HepG2 (cell line): ENCODE measurements at regions not wholly inside any gene's neighbourhood (a gene's known extent, or its start where the extent isn't known, plus 50 kb on each side); places are given as distances from the start of the nearest gene placed in this dataset.

Experiments used
- ATF2 ChIP-seq: sonication (generic); formaldehyde crosslinking; IDR thresholded peaks from 2 replicates; pipeline ENCODE4 v1.4.0; 2020; ENCODE audit warnings: missing genetic modification reagents
- HMG20A ChIP-seq: IDR thresholded peaks from 2 replicates; pipeline ENCODE4 v1.6.1; 2016; ENCODE audit warnings: borderline replicate concordance
- ISL2 ChIP-seq: sonication (generic); formaldehyde crosslinking; IDR thresholded peaks from 2 replicates; pipeline ENCODE4 v1.5.0; 2020; ENCODE audit warnings: missing genetic modification reagents
- KDM4B ChIP-seq: sonication (generic); formaldehyde crosslinking; IDR thresholded peaks from 2 replicates; pipeline ENCODE4 v1.4.0; 2020; ENCODE audit warnings: missing genetic modification reagents
- MTERF4 ChIP-seq: sonication (generic); formaldehyde crosslinking; IDR thresholded peaks from 2 replicates; pipeline ENCODE4 v1.8.0; 2023; ENCODE audit warnings: mild to moderate bottlenecking, missing genetic modification reagents
- MXD4 ChIP-seq: IDR thresholded peaks from 2 replicates; pipeline ENCODE4 v1.6.1; 2016; ENCODE audit warnings: mild to moderate bottlenecking, missing biosample characterization, missing genetic modification reagents
- NCOA2 ChIP-seq: sonication (generic); formaldehyde crosslinking; IDR thresholded peaks from 2 replicates; pipeline ENCODE4 v1.8.0; 2022; ENCODE audit warnings: inconsistent platforms
- RXRA ChIP-seq: sonication (generic); formaldehyde crosslinking; IDR thresholded peaks from 2 replicates; pipeline ENCODE4 v1.5.1; 2020; ENCODE audit warnings: missing genetic modification reagents
- TSC22D2 ChIP-seq: sonication (generic); formaldehyde crosslinking; IDR thresholded peaks from 2 replicates; pipeline ENCODE4 v1.5.1; 2020; ENCODE audit warnings: missing genetic modification reagents, mild to moderate bottlenecking, borderline replicate concordance
- ZNF33A ChIP-seq: sonication (generic); formaldehyde crosslinking; IDR thresholded peaks from 2 replicates; pipeline ENCODE4 v1.5.1; 2020; ENCODE audit warnings: missing genetic modification reagents, mild to moderate bottlenecking, moderate library complexity, borderline replicate concordance
- ZNF501 ChIP-seq: sonication (generic); formaldehyde crosslinking; IDR thresholded peaks from 2 replicates; pipeline ENCODE4 v1.5.1; 2020; ENCODE audit warnings: mild to moderate bottlenecking, moderate library complexity, missing genetic modification reagents
- ZNF614 ChIP-seq: IDR thresholded peaks from 2 replicates; pipeline ENCODE4 v1.6.1; 2018; ENCODE audit warnings: missing biosample characterization, missing genetic modification reagents, inconsistent platforms, borderline replicate concordance
- TF ChIP-seq, protein P1 (sequence below): IDR thresholded peaks from 2 replicates; pipeline ENCODE4 v1.6.1; 2016; ENCODE audit warnings: missing compliant biosample characterization, missing genetic modification reagents, borderline replicate concordance
- TF ChIP-seq, protein P2 (sequence below): sonication (generic); formaldehyde crosslinking; conservative IDR thresholded peaks from 2 replicates; pipeline ENCODE4 v1.4.0; 2020; ENCODE audit warnings: mild to moderate bottlenecking, missing genetic modification reagents, moderate library complexity
- TF ChIP-seq, protein P3 (sequence below): sonication (generic); formaldehyde crosslinking; IDR thresholded peaks from 2 replicates; pipeline ENCODE4 v1.4.0; 2020; ENCODE audit warnings: missing genetic modification reagents, borderline replicate concordance
- TF ChIP-seq, protein P4 (sequence below): sonication (generic); formaldehyde crosslinking; IDR thresholded peaks from 2 replicates; pipeline ENCODE4 v1.5.1; 2020; ENCODE audit warnings: missing genetic modification reagents, mild to moderate bottlenecking, borderline replicate concordance
- TF ChIP-seq, protein P5 (sequence below), 2 experiments: sonication (generic) in 1 of 2; formaldehyde crosslinking in 1 of 2; IDR thresholded peaks; 2 replicates each; pipeline versions ENCODE4 v1.4.0 to v1.6.1; 2018 to 2020; ENCODE audit warnings: missing genetic modification reagents in 2 of 2, borderline replicate concordance in 1 of 2, low read depth in 1 of 2, mild to moderate bottlenecking in 1 of 2, missing biosample characterization in 1 of 2

- no peak for TF ChIP-seq MTERF4 (CRISPR knock-in tag)
- TF ChIP-seq NCOA2 (CRISPR knock-in tag) = peak; percentile 72
- peak; percentile 27; the same call in 1 of the 2 replicates for TF ChIP-seq RXRA (CRISPR knock-in tag)
- TF ChIP-seq HMG20A = peak; percentile 69; the same call in 1 of the 2 replicates
- TF ChIP-seq, protein P1, sequence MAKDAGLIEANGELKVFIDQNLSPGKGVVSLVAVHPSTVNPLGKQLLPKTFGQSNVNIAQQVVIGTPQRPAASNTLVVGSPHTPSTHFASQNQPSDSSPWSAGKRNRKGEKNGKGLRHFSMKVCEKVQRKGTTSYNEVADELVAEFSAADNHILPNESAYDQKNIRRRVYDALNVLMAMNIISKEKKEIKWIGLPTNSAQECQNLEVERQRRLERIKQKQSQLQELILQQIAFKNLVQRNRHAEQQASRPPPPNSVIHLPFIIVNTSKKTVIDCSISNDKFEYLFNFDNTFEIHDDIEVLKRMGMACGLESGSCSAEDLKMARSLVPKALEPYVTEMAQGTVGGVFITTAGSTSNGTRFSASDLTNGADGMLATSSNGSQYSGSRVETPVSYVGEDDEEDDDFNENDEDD (CRISPR knock-in tag) = 0 out of 2 replicates have a peak, but pooled peaks have one; percentile 37
- TF ChIP-seq, protein P2, sequence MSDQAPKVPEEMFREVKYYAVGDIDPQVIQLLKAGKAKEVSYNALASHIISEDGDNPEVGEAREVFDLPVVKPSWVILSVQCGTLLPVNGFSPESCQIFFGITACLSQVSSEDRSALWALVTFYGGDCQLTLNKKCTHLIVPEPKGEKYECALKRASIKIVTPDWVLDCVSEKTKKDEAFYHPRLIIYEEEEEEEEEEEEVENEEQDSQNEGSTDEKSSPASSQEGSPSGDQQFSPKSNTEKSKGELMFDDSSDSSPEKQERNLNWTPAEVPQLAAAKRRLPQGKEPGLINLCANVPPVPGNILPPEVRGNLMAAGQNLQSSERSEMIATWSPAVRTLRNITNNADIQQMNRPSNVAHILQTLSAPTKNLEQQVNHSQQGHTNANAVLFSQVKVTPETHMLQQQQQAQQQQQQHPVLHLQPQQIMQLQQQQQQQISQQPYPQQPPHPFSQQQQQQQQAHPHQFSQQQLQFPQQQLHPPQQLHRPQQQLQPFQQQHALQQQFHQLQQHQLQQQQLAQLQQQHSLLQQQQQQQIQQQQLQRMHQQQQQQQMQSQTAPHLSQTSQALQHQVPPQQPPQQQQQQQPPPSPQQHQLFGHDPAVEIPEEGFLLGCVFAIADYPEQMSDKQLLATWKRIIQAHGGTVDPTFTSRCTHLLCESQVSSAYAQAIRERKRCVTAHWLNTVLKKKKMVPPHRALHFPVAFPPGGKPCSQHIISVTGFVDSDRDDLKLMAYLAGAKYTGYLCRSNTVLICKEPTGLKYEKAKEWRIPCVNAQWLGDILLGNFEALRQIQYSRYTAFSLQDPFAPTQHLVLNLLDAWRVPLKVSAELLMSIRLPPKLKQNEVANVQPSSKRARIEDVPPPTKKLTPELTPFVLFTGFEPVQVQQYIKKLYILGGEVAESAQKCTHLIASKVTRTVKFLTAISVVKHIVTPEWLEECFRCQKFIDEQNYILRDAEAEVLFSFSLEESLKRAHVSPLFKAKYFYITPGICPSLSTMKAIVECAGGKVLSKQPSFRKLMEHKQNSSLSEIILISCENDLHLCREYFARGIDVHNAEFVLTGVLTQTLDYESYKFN (CRISPR knock-in tag) = peak; percentile 30; the same call in 1 of the 2 replicates
- peak; percentile 78; the same call in 1 of the 2 replicates for TF ChIP-seq TSC22D2
- TF ChIP-seq, protein P3, sequence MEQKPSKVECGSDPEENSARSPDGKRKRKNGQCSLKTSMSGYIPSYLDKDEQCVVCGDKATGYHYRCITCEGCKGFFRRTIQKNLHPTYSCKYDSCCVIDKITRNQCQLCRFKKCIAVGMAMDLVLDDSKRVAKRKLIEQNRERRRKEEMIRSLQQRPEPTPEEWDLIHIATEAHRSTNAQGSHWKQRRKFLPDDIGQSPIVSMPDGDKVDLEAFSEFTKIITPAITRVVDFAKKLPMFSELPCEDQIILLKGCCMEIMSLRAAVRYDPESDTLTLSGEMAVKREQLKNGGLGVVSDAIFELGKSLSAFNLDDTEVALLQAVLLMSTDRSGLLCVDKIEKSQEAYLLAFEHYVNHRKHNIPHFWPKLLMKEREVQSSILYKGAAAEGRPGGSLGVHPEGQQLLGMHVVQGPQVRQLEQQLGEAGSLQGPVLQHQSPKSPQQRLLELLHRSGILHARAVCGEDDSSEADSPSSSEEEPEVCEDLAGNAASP = peak; percentile 61; the same call in 1 of the 2 replicates
- TF ChIP-seq, protein P4, sequence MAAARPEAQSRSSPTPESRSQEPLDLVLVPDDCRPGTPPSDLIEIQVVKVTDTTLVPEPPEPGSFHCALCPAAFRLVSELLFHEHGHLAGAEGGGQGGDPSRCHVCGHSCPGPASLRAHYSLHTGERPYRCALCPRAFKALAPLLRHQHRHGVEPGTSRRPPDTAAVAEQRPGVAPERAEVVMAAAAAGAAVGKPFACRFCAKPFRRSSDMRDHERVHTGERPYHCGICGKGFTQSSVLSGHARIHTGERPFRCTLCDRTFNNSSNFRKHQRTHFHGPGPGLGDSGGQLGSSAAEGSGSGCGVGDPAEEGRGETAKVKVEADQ = 0 out of 2 replicates have a peak, but pooled peaks have one; percentile 62
- peak; percentile 53; the same call in 1 of the 2 replicates for TF ChIP-seq KDM4B (CRISPR knock-in tag)
- TF ChIP-seq ZNF501 = peak; percentile 46; the same call in 1 of the 2 replicates
- TF ChIP-seq, protein P5, sequence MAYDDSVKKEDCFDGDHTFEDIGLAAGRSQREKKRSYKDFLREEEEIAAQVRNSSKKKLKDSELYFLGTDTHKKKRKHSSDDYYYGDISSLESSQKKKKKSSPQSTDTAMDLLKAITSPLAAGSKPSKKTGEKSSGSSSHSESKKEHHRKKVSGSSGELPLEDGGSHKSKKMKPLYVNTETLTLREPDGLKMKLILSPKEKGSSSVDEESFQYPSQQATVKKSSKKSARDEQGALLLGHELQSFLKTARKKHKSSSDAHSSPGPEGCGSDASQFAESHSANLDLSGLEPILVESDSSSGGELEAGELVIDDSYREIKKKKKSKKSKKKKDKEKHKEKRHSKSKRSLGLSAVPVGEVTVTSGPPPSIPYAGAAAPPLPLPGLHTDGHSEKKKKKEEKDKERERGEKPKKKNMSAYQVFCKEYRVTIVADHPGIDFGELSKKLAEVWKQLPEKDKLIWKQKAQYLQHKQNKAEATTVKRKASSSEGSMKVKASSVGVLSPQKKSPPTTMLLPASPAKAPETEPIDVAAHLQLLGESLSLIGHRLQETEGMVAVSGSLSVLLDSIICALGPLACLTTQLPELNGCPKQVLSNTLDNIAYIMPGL (CRISPR knock-in tag; IDR thresholded peaks at IDR 0.05; ENCODE audit: borderline replicate concordance in 1 of 2, low read depth in 1 of 2) = 0 out of 4 replicates have a peak, but pooled peaks of 1 of the 2 experiments have one; percentile 23
- TF ChIP-seq MXD4 (CRISPR knock-in tag) = peak; percentile 30; the same call in 1 of the 2 replicates
- peak; percentile 61; the same call in 1 of the 2 replicates for TF ChIP-seq ISL2 (CRISPR knock-in tag)
- 0 out of 2 replicates have a peak, but pooled peaks have one; percentile 57 for TF ChIP-seq ZNF614 (CRISPR knock-in tag)
- TF ChIP-seq ZNF33A = no peak
- TF ChIP-seq ATF2 (CRISPR knock-in tag) = peak; percentile 84
These were observed 86.8 kb upstream of the PEG3 start (continued) for GRCh38 chr19:56927294-56927693.
